Astrocyte (in vitro differentiated cells and primary cell): ENCODE measurements at regions not wholly inside any gene's neighbourhood (a gene's known extent, or its start where the extent isn't known, plus 50 kb on each side); places are given as distances from the start of the nearest gene placed in this dataset.

Source experiments
- DNase-seq: peaks from one replicate; pipeline ENCODE4 v3.0.0-alpha.2; 2010; ENCODE audit warnings: low read depth
- FAIRE-seq: peaks from 2 replicates; lab custom pipeline; 2011; peaks lifted over from hg19 to GRCh38; lab: Jason Lieb, UNC
- H2AFZ ChIP-seq: 2 replicates; pipeline ENCODE4 v1.6.0; 2012; ENCODE audit warnings: low read depth, low read length, inconsistent platforms
- H3K27ac ChIP-seq: 2 replicates; pipeline ENCODE4 v1.5.1; 2011; ENCODE audit warnings: low read depth, low read length, inconsistent platforms
- H3K27me3 ChIP-seq: 2 replicates; pipeline ENCODE4 v1.6.0; 2011; ENCODE audit warnings: low read length, inconsistent platforms; ENCODE audit not compliant: insufficient read depth
- H3K36me3 ChIP-seq: 2 replicates; pipeline ENCODE4 v1.5.1; 2011; ENCODE audit warnings: low read length, inconsistent platforms; ENCODE audit not compliant: insufficient read depth
- H3K4me1 ChIP-seq: 2 replicates; pipeline ENCODE4 v1.5.1; 2011; ENCODE audit warnings: low read length, inconsistent platforms; ENCODE audit not compliant: insufficient read depth
- H3K4me2 ChIP-seq: 2 replicates; pipeline ENCODE4 v1.6.0; 2012; ENCODE audit warnings: low read length, inconsistent platforms
- H3K4me3 ChIP-seq: 2 replicates; pipeline ENCODE4 v1.5.1; 2011; ENCODE audit warnings: low read depth, mild to moderate bottlenecking, low read length, inconsistent platforms; ENCODE audit not compliant: insufficient read depth
- H3K79me2 ChIP-seq: 2 replicates; pipeline ENCODE4 v1.6.0; 2012; ENCODE audit warnings: mild to moderate bottlenecking, low read length, inconsistent platforms; ENCODE audit not compliant: insufficient read depth
- H3K9ac ChIP-seq: 2 replicates; pipeline ENCODE4 v1.6.0; 2012; ENCODE audit warnings: mild to moderate bottlenecking, low read length, inconsistent platforms
- H3K9me3 ChIP-seq: 2 replicates; pipeline ENCODE4 v1.5.1; 2012; ENCODE audit warnings: low read depth, mild to moderate bottlenecking, low read length, inconsistent platforms; ENCODE audit not compliant: insufficient read depth
- H4K20me1 ChIP-seq: 2 replicates; pipeline ENCODE4 v1.6.0; 2012; ENCODE audit warnings: low read length, inconsistent platforms; ENCODE audit not compliant: insufficient read depth
- H3K27ac Mint-ChIP-seq: one replicate; pipeline ENCODE4 v1.8.0; 2021; ENCODE audit warnings: mild to moderate bottlenecking, mixed read lengths; ENCODE audit not compliant: unreplicated experiment
- H3K27me3 Mint-ChIP-seq: one replicate; pipeline ENCODE4 v1.8.0; 2021; ENCODE audit warnings: low read depth, mixed read lengths; ENCODE audit not compliant: unreplicated experiment
- H3K36me3 Mint-ChIP-seq: one replicate; pipeline ENCODE4 v1.8.0; 2021; ENCODE audit warnings: low read depth, mixed read lengths; ENCODE audit not compliant: unreplicated experiment
- H3K4me1 Mint-ChIP-seq: one replicate; pipeline ENCODE4 v1.8.0; 2021; ENCODE audit warnings: low read depth, mixed read lengths; ENCODE audit not compliant: unreplicated experiment
- H3K4me3 Mint-ChIP-seq: one replicate; pipeline ENCODE4 v1.8.0; 2021; ENCODE audit warnings: mild to moderate bottlenecking, moderate library complexity, mixed read lengths; ENCODE audit not compliant: unreplicated experiment
- H3K9me3 Mint-ChIP-seq: one replicate; pipeline ENCODE4 v1.8.0; 2021; ENCODE audit warnings: mild to moderate bottlenecking, mixed read lengths; ENCODE audit not compliant: unreplicated experiment
- CTCF ChIP-seq: IDR thresholded peaks from 2 replicates; pipeline ENCODE4 v1.5.1; 2011; ENCODE audit warnings: low read depth, mild to moderate bottlenecking, inconsistent platforms, low read length, moderate library complexity; ENCODE audit not compliant: insufficient read depth
- EZH2 ChIP-seq: IDR thresholded peaks from 2 replicates; pipeline ENCODE4 v1.6.1; 2012; ENCODE audit warnings: mild to moderate bottlenecking, low read length, inconsistent platforms; ENCODE audit not compliant: insufficient read depth

- Histone ChIP-seq H3K79me2 (no peaks in the 10 kb centered on the region), H2AFZ (no peak overlapping the region), H3K9ac (no peak overlapping the region), H4K20me1 (no peaks in the 10 kb centered on the region), H3K9me3 (no peaks in the 10 kb centered on the region), H3K36me3 (no peaks in the 10 kb centered on the region), H3K4me2 (no peak overlapping the region), H3K27me3 (no peaks in the 10 kb centered on the region), H3K4me3 (no peak overlapping the region), H3K4me1 (peaks cover 6% of the 10 kb centered on the region), H3K27ac (no peak overlapping the region)
- H3K36me3 Mint-ChIP-seq, result peaks cover 3% of the 10 kb centered on the region
- DNase-seq (no peak), FAIRE-seq (no peak)
- no peak overlapping the region for H3K4me3 Mint-ChIP-seq
- H3K27ac Mint-ChIP-seq, result no peak overlapping the region
- TF ChIP-seq EZH2 (no peak), CTCF (no peak)
- peaks cover 14% of the 10 kb centered on the region for H3K4me1 Mint-ChIP-seq
- H3K9me3 Mint-ChIP-seq, result no peaks in the 10 kb centered on the region
- H3K27me3 Mint-ChIP-seq, result no peaks in the 10 kb centered on the region
These were observed 139.8 kb upstream of the KIF26B start for GRCh38 chr1:245015031-245015430.

GRCh38 chr1:245014247-245015029, 140.3 kb upstream of the KIF26B start:
- Histone ChIP-seq H3K9ac (no peak overlapping the region), H3K27ac (no peak overlapping the region), H3K4me3 (no peak overlapping the region), H3K79me2 (no peaks in the 10 kb centered on the region), H3K9me3 (no peaks in the 10 kb centered on the region), H3K27me3 (no peaks in the 10 kb centered on the region), H4K20me1 (no peaks in the 10 kb centered on the region), H3K4me2 (no peak overlapping the region), H2AFZ (no peak overlapping the region), H3K4me1 (peaks cover 6% of the 10 kb centered on the region), H3K36me3 (no peaks in the 10 kb centered on the region)
- no peak overlapping the region for H3K4me3 Mint-ChIP-seq
- DNase-seq, result no peak
- no peak overlapping the region for H3K27ac Mint-ChIP-seq
- peaks cover 14% of the 10 kb centered on the region for H3K4me1 Mint-ChIP-seq
- FAIRE-seq, result no peak
- H3K27me3 Mint-ChIP-seq, result no peaks in the 10 kb centered on the region
- no peaks in the 10 kb centered on the region for H3K9me3 Mint-ChIP-seq
- H3K36me3 Mint-ChIP-seq, result peaks cover 3% of the 10 kb centered on the region
- no peak for TF ChIP-seq CTCF
- TF ChIP-seq EZH2, result no peak

- H3K4me1 ChIP-seq, result no peaks in the 10 kb centered on the region
- no peaks in the 10 kb centered on the region for H3K27me3 Mint-ChIP-seq
- H3K27me3 ChIP-seq, result no peaks in the 10 kb centered on the region
- no peak overlapping the region for H3K4me3 ChIP-seq
- H4K20me1 ChIP-seq, result no peaks in the 10 kb centered on the region
- no peak overlapping the region for H3K4me3 Mint-ChIP-seq
- H3K36me3 ChIP-seq, result no peaks in the 10 kb centered on the region
- no peaks in the 10 kb centered on the region for H3K79me2 ChIP-seq
- no peaks in the 10 kb centered on the region for H3K9me3 Mint-ChIP-seq
- no peak overlapping the region for H3K9ac ChIP-seq
- H3K27ac Mint-ChIP-seq, result no peak overlapping the region
- TF ChIP-seq CTCF (no peak), EZH2 (no peak)
- H3K4me1 Mint-ChIP-seq, result peaks cover 2% of the 10 kb centered on the region
- no peak for DNase-seq
- no peak overlapping the region for H3K4me2 ChIP-seq
- no peaks in the 10 kb centered on the region for H3K9me3 ChIP-seq
- no peak overlapping the region for H3K27ac ChIP-seq
- no peak for FAIRE-seq
- H3K36me3 Mint-ChIP-seq, result peaks cover 3% of the 10 kb centered on the region
- no peak overlapping the region for H2AFZ ChIP-seq
These were observed 144.7 kb upstream of the KIF26B start for GRCh38 chr1:245010018-245010614.
